Ovary (tissue), 7 donors: ENCODE measurements at regions not wholly inside any gene's neighbourhood (a gene's known extent, or its start where the extent isn't known, plus 50 kb on each side); places are given as distances from the start of the nearest gene placed in this dataset.

Experiments used
- DNase-seq, 5 donors: peaks; one replicate each; pipeline ENCODE4 v3.0.0-alpha.2; 2019 to 2020
- H3K27ac ChIP-seq, 2 donors: fragments of 200-600 bp; one replicate each; pipeline versions ENCODE4 v1.5.1 to v1.8.0; 2019 to 2022
- H3K27me3 ChIP-seq: fragments of 200-600 bp; one replicate; pipeline ENCODE4 v1.8.0; 2022
- H3K36me3 ChIP-seq: fragments of 200-600 bp; sonication (generic); one replicate; pipeline ENCODE4 v1.5.1; 2019
- H3K4me1 ChIP-seq: one replicate; pipeline ENCODE4 v1.8.1; 2013; ENCODE audit warnings: mild to moderate bottlenecking, moderate library complexity; ENCODE audit not compliant: insufficient read depth
- H3K4me3 ChIP-seq: fragments of 200-600 bp; sonication (generic); one replicate; pipeline ENCODE4 v1.5.1; 2017
- H3K9me3 ChIP-seq, 2 donors: fragments of 200-600 bp in 1 of 2; sonication (generic) in 1 of 2; one replicate each; pipeline versions ENCODE4 v1.5.1 to v1.8.1; 2013 to 2019; ENCODE audit warnings: mild to moderate bottlenecking in 1 of 2, moderate library complexity in 1 of 2
- CTCF ChIP-seq, 3 donors: fragments of 450-650 bp in 2 of 3; fragments of 200-600 bp in 1 of 3; IDR thresholded peaks; one replicate each; pipeline versions ENCODE4 v1.5.1 to v1.8.0; 2016 to 2022; ENCODE audit warnings: antibody characterized with exemption in 3 of 3, mild to moderate bottlenecking in 1 of 3
- EP300 ChIP-seq: sonication (generic); formaldehyde crosslinking; IDR thresholded peaks from one replicate; pipeline ENCODE4 v1.6.1; 2017; ENCODE audit warnings: antibody characterized with exemption
- POLR2A ChIP-seq: fragments of 450-650 bp; IDR thresholded peaks from one replicate; pipeline ENCODE4 v1.6.1; 2017; ENCODE audit warnings: antibody characterized with exemption, mild to moderate bottlenecking, moderate library complexity
- WGBS, 3 donors: extraction: QIAGEN DNeasy Blood & Tissue Kit in 1 of 3; methylation state at CpG; one replicate each; pipeline versions ENCODE4 v1.1.5 to v1.1.7; 2013 to 2017; 5-methylcytosine and 5-hydroxymethylcytosine counted together
- intact Hi-C, 4 donors: fragments of 100-400 bp; cut with DNase I; formaldehyde crosslinking; loops; one replicate each; pipeline versions ENCODE4 v1.11.0 to v1.15.1; 2022 to 2023
- donor health status: DM: no; HTN: no; CAD: no; lungs with moderate emphysema.
- donor health status: DM: no; HTN: no; CAD: no.
- donor health status: Bipolar disorder and iron deficiency.
- donor health status: DM: no; HTN: no; CAD: no.
- donor health status: DM: yes; HTN: yes; CAD: no.

GRCh38 chr6:9140951-9141460 is 705.7 kb upstream of the SLC35B3 start:
- Histone ChIP-seq H3K27ac (no peak overlapping the region), H3K36me3 (no peaks in the 10 kb centered on the region), H3K27me3 (no peaks in the 10 kb centered on the region), H3K4me1 (peaks cover 4% of the 10 kb centered on the region), H3K4me3 (no peak overlapping the region), H3K9me3 (peaks cover 0 to 4% of the 10 kb centered on the region in 2 donors)
- intact Hi-C loops = no loop called here
- WGBS, 3 donors = 6 to 10% (median 8%) methylated on average over 4 of the region's 4 CpGs
- DNase-seq = no peak
- TF ChIP-seq POLR2A = no peak
- TF ChIP-seq EP300 = no peak
- no peak for TF ChIP-seq CTCF (IDR thresholded peaks at IDR 0.05)

GRCh38 chr6:9140172-9140571 is 704.8 kb upstream of the SLC35B3 start:
- 6 to 17% (median 7%) methylated on average over 8 of the region's 8 CpGs for WGBS, 3 donors
- Histone ChIP-seq H3K9me3 (peaks cover 0 to 4% of the 10 kb centered on the region in 2 donors), H3K27me3 (no peaks in the 10 kb centered on the region), H3K36me3 (no peaks in the 10 kb centered on the region), H3K4me1 (peaks cover 4% of the 10 kb centered on the region), H3K27ac (no peak overlapping the region), H3K4me3 (no peak overlapping the region)
- TF ChIP-seq POLR2A (no peak), CTCF (IDR thresholded peaks at IDR 0.05) (no peak), EP300 (no peak)
- peak in 4 of 5 donors; percentile 9 to 41 (median 30) for DNase-seq
- intact Hi-C loops = no loop called here

GRCh38 chr6:9139746-9140145 is 704.4 kb upstream of the SLC35B3 start:
- Histone ChIP-seq H3K9me3 (peaks cover 0 to 2% of the 10 kb centered on the region in 2 donors), H3K4me3 (no peak overlapping the region), H3K4me1 (peaks cover 4% of the 10 kb centered on the region), H3K27me3 (no peaks in the 10 kb centered on the region), H3K36me3 (no peaks in the 10 kb centered on the region), H3K27ac (no peak overlapping the region)
- 8 to 19% (median 8%) methylated on average over 6 of the region's 6 CpGs for WGBS, 3 donors
- intact Hi-C loops = no loop called here
- peak in 4 of 5 donors; percentile 16 to 39 (median 28) for DNase-seq
- TF ChIP-seq POLR2A = no peak
- no peak for TF ChIP-seq EP300
- TF ChIP-seq CTCF (IDR thresholded peaks at IDR 0.05) = no peak

- Histone ChIP-seq H3K4me3 (no peak overlapping the region), H3K9me3 (no peaks in the 10 kb centered on the region), H3K27me3 (no peaks in the 10 kb centered on the region), H3K4me1 (peaks cover 4% of the 10 kb centered on the region), H3K27ac (no peak overlapping the region), H3K36me3 (no peaks in the 10 kb centered on the region)
- no peak for DNase-seq
- no peak for TF ChIP-seq POLR2A
- TF ChIP-seq EP300 = no peak
- TF ChIP-seq CTCF (IDR thresholded peaks at IDR 0.05) = no peak
- 22 to 31% (median 25%) methylated on average over 5 of the region's 5 CpGs for WGBS, 3 donors
- intact Hi-C loops = no loop called here
Measured at GRCh38 chr6:9138936-9139335, 703.6 kb upstream of the SLC35B3 start.
